Mesendoderm (in vitro differentiated cells): ENCODE measurements at regions not wholly inside any gene's neighbourhood (a gene's known extent, or its start where the extent isn't known, plus 50 kb on each side); places are given as distances from the start of the nearest gene placed in this dataset.

ENCODE experiments used
- DNase-seq: peaks from one replicate; pipeline ENCODE4 v3.0.0; 2013
- H2AK5ac ChIP-seq: 2 replicates; pipeline ENCODE4 v1.6.1; 2013; ENCODE audit warnings: low read length, inconsistent platforms
- H2BK120ac ChIP-seq: 2 replicates; pipeline ENCODE4 v1.6.1; 2013; ENCODE audit warnings: low read depth, mild to moderate bottlenecking, low read length, moderate library complexity, mixed read lengths
- H2BK15ac ChIP-seq: replicated peaks from 2 replicates; pipeline ENCODE4 v1.6.1; 2013; ENCODE audit warnings: low read depth, mild to moderate bottlenecking, moderate library complexity
- H2BK5ac ChIP-seq: 2 replicates; pipeline ENCODE4 v1.6.1; 2013; ENCODE audit warnings: low read length, inconsistent platforms
- H3K18ac ChIP-seq: 2 replicates; pipeline ENCODE4 v1.6.1; 2013; ENCODE audit warnings: mild to moderate bottlenecking, low read length, mixed read lengths
- H3K23ac ChIP-seq: one replicate; pipeline ENCODE4 v1.6.1; 2013; ENCODE audit warnings: low read length
- H3K27ac ChIP-seq: 2 replicates; pipeline ENCODE4 v1.5.1; 2013; ENCODE audit warnings: low read depth, mild to moderate bottlenecking, inconsistent platforms, low read length, moderate library complexity
- H3K27me3 ChIP-seq: 2 replicates; pipeline ENCODE4 v1.6.1; 2013; ENCODE audit warnings: low read length, control low read depth, mild to moderate bottlenecking, inconsistent platforms; ENCODE audit not compliant: insufficient read depth, poor library complexity
- H3K36me3 ChIP-seq: 2 replicates; pipeline ENCODE4 v1.6.1; 2013; ENCODE audit warnings: low read length, inconsistent platforms; ENCODE audit not compliant: control insufficient read depth, insufficient read depth
- H3K4ac ChIP-seq: one replicate; pipeline ENCODE4 v1.6.1; 2013; ENCODE audit warnings: low read depth, mild to moderate bottlenecking, low read length, moderate library complexity
- H3K4me1 ChIP-seq: 2 replicates; pipeline ENCODE4 v1.6.1; 2013; ENCODE audit warnings: low read depth, low read length, inconsistent platforms; ENCODE audit not compliant: control insufficient read depth
- H3K4me2 ChIP-seq: 2 replicates; pipeline ENCODE4 v1.6.1; 2013; ENCODE audit warnings: low read length
- H3K4me3 ChIP-seq: 2 replicates; pipeline ENCODE4 v1.5.1; 2013; ENCODE audit warnings: mild to moderate bottlenecking, low read length
- H3K56ac ChIP-seq: one replicate; pipeline ENCODE4 v1.6.1; 2013; ENCODE audit warnings: low read length
- H3K79me1 ChIP-seq: 2 replicates; pipeline ENCODE4 v1.6.1; 2013; ENCODE audit warnings: low read length, inconsistent platforms
- H3K79me2 ChIP-seq: 2 replicates; pipeline ENCODE4 v1.6.1; 2013; ENCODE audit warnings: mild to moderate bottlenecking, low read length; ENCODE audit not compliant: control insufficient read depth, insufficient read depth
- H3K9ac ChIP-seq: 2 replicates; pipeline ENCODE4 v1.6.1; 2013; ENCODE audit warnings: low read length, inconsistent platforms
- H4K5ac ChIP-seq: one replicate; pipeline ENCODE4 v1.6.1; 2013; ENCODE audit warnings: low read length
- H4K8ac ChIP-seq: one replicate; pipeline ENCODE4 v1.6.1; 2013; ENCODE audit warnings: low read depth, mild to moderate bottlenecking, control low read depth, low read length, moderate library complexity
- WGBS: extraction: QIAGEN DNeasy Blood & Tissue Kit; methylation state at CpG from one replicate; pipeline ENCODE4 v1.1.7; 2013; ENCODE audit warnings: low lambda C conversion rate, missing lambda C conversion rate; ENCODE audit not compliant: insufficient coverage; ENCODE audit errors: extremely low coverage; 5-methylcytosine and 5-hydroxymethylcytosine counted together

DNA sequence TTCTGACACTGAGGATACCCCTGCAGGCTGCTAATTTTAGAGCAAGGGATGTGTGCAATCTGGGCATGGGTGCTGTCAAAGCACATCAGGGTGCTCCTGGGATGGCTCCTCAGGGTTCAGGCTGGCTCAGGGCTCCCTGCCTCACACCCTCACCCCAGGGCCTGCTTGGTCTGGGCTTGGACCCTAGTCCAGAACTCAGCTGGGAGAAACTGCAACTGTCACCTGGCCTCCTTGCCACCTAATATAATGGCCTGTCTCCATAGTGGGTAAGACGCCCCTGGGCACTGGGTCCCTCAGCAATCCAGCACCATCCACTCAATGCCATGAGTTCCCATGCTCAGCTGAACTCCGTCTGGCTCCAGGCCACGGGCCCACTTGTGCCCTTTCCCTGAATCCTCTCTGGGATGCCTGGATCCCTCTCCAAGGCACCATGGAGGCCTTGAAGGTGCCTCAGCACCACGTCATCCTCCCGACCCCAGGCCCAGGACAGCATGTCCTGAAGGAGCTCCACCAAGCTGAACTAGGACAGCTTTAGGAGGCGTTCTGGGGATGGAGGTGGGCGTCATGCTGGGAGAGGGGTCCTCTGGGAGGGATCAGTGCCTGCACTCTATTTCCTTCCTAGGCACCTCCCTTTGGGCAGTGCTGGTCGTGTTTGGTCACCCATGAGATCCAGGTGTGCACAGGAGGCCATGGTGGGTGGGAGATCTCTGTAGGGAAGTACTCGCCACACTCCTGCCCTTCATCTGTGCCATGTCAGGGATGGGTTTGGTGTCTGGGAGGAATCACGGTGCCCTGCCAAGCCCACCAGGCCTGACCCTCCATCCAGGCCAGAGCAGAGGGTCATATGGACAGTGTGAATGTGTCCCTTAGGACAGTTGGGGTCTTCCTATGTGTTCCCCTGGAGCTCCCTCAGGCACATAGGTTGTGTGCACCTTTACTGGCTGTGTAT, 1688.4 kb downstream of the TP53TG3F start:
- H3K56ac ChIP-seq = no peak overlapping the region
- H3K4me1 ChIP-seq = no peaks in the 10 kb centered on the region
- no peak overlapping the region for H2BK120ac ChIP-seq
- no peak overlapping the region for H3K18ac ChIP-seq
- no peaks in the 10 kb centered on the region for H3K79me2 ChIP-seq
- H3K79me1 ChIP-seq = no peaks in the 10 kb centered on the region
- no peak overlapping the region for H4K5ac ChIP-seq
- no peak overlapping the region for H3K23ac ChIP-seq
- H3K27me3 ChIP-seq = no peaks in the 10 kb centered on the region
- no peak overlapping the region for H3K4me3 ChIP-seq
- no peak overlapping the region for H3K4ac ChIP-seq
- H2BK15ac ChIP-seq = no peak overlapping the region
- H3K36me3 ChIP-seq = no peaks in the 10 kb centered on the region
- H2BK5ac ChIP-seq = no peak overlapping the region
- no peak overlapping the region for H3K9ac ChIP-seq
- no peak overlapping the region for H3K4me2 ChIP-seq
- no peak for DNase-seq
- H2AK5ac ChIP-seq = no peak overlapping the region
- H3K27ac ChIP-seq = no peak overlapping the region
- no CpG with 5 or more reads among the region's 10 CpGs for WGBS
- no peak overlapping the region for H4K8ac ChIP-seq

DNA sequence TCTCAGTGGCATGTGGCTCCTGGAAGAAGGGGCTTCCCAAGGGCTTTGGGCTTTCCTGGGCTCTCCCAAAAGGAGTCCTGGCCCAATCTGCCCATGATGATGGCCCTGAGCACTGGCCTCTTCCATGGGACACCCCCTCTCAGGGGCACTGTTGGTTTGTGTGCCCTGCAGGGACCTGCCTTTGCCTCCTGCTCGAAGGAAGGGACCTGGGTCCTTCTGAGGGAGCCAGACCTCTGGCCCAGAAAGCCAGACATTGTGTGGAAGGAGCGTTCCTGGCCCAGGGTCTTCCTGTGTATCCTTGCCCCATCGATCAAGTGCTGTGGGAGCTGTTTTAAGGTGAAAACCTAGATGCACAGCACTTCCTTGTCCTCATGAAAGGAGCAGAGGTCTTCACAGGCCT, 1689.3 kb downstream of the TP53TG3F start:
- H3K27me3 ChIP-seq = no peaks in the 10 kb centered on the region
- no peak overlapping the region for H4K8ac ChIP-seq
- no peak overlapping the region for H2AK5ac ChIP-seq
- H3K36me3 ChIP-seq = no peaks in the 10 kb centered on the region
- H3K79me1 ChIP-seq = no peaks in the 10 kb centered on the region
- no peak overlapping the region for H3K27ac ChIP-seq
- no peak overlapping the region for H3K4me3 ChIP-seq
- no peaks in the 10 kb centered on the region for H3K79me2 ChIP-seq
- no peak overlapping the region for H2BK5ac ChIP-seq
- no peak overlapping the region for H4K5ac ChIP-seq
- no peak overlapping the region for H3K18ac ChIP-seq
- no peak for DNase-seq
- no peak overlapping the region for H3K56ac ChIP-seq
- no peak overlapping the region for H3K9ac ChIP-seq
- no peak overlapping the region for H3K4me2 ChIP-seq
- H3K4me1 ChIP-seq = no peaks in the 10 kb centered on the region
- no peak overlapping the region for H2BK15ac ChIP-seq
- WGBS = no CpG with 5 or more reads among the region's 3 CpGs
- no peak overlapping the region for H3K4ac ChIP-seq
- no peak overlapping the region for H3K23ac ChIP-seq
- no peak overlapping the region for H2BK120ac ChIP-seq

DNA sequence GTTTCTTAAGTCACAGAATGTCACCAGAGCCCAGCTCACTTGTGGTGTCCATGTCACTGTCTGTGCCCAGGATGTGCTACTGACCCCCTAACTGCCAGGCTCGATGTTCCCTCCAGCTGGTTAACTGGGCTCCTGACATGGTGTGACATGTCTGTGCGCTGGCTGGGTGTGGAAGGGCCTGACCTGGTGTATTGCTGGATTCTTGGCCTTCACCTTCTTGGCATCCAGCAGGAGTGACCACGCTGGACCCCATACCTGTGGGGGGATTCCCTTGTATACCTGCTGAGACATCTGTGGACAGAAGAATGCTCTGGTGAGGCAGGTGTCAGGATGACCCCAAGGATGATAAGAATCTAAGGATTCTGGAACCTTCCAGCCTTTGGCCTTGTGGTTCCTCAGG, 1690.1 kb downstream of the TP53TG3F start:
- H2AK5ac ChIP-seq = no peak overlapping the region
- H2BK120ac ChIP-seq = no peak overlapping the region
- H3K4me2 ChIP-seq = no peak overlapping the region
- H4K8ac ChIP-seq = no peak overlapping the region
- no peaks in the 10 kb centered on the region for H3K4me1 ChIP-seq
- H3K27ac ChIP-seq = no peak overlapping the region
- no peak overlapping the region for H3K23ac ChIP-seq
- H2BK15ac ChIP-seq = no peak overlapping the region
- whole genome bisulfite sequencing = no CpG with 5 or more reads among the region's 3 CpGs
- H3K18ac ChIP-seq = no peak overlapping the region
- no peak overlapping the region for H2BK5ac ChIP-seq
- no peak overlapping the region for H3K4me3 ChIP-seq
- H3K27me3 ChIP-seq = no peaks in the 10 kb centered on the region
- no peak overlapping the region for H3K56ac ChIP-seq
- no peaks in the 10 kb centered on the region for H3K79me1 ChIP-seq
- H3K79me2 ChIP-seq = no peaks in the 10 kb centered on the region
- H3K4ac ChIP-seq = no peak overlapping the region
- no peak overlapping the region for H4K5ac ChIP-seq
- no peak overlapping the region for H3K9ac ChIP-seq
- H3K36me3 ChIP-seq = no peaks in the 10 kb centered on the region
- no peak for DNase-seq

DNA sequence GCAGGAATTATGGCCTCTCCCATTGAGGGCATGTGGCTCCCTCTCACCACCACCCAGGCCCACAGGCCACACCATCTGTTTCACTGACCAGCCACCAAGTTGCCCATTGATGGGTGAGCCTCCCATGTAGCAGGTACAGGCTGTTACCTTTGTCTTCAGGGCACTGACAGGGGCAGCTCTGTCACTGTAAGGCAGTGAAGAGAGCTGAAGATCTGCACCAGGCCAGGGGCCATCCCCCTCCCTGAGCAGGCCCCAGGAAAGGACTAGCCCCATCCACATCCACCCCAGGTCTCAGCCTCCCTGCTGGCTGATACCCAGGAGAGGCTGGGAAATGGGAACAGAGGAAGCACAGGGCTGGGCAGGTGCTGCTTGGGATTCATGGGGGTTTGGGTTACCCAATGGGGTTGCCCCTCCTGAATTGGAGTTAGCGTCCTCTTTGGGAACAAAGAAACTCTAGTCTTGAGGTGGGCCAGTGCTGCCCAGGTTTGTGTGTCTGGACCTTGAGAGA, 1691.4 kb downstream of the TP53TG3F start:
- Histone ChIP-seq H4K8ac (no peak overlapping the region), H2BK5ac (no peak overlapping the region), H3K79me1 (no peaks in the 10 kb centered on the region), H3K18ac (no peak overlapping the region), H3K36me3 (no peaks in the 10 kb centered on the region), H4K5ac (no peak overlapping the region), H3K4me1 (no peaks in the 10 kb centered on the region), H2BK15ac (no peak overlapping the region), H3K27me3 (no peaks in the 10 kb centered on the region), H3K79me2 (no peaks in the 10 kb centered on the region), H3K4me3 (no peak overlapping the region), H3K56ac (no peak overlapping the region), H2BK120ac (no peak overlapping the region), H3K27ac (no peak overlapping the region), H3K4me2 (no peak overlapping the region), H3K23ac (no peak overlapping the region), H2AK5ac (no peak overlapping the region), H3K4ac (no peak overlapping the region), H3K9ac (no peak overlapping the region)
- WGBS = no CpG with 5 or more reads among the region's 1 CpG
- DNase-seq = no peak

DNA sequence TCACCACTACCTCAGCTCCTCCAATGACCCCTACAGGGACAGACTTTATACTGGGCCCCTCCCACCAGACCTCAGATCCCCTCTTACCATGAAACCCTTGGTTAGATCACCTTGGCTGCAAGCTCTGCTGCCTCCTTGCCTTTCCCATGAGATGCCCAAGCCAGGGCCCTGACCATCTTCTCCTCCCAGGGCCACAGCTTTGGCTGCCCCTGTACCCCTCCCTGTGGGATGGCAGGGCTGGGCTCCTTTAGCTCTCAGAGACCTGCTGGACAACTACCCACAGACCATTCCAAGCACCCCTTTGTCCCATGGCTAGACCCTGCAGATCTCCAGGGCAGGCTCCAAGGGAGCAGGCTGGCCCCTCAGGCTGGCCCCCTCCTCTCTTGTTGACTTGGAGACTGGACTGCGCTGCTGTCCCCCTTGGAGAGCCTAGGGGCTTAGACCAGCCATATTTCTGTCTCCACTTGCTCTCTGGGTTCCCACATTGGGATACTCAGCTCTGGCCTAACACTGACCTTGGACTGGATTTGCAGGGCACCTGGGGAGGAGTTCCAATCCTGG, 1692.7 kb downstream of the TP53TG3F start:
- H3K23ac ChIP-seq = no peak overlapping the region
- H2AK5ac ChIP-seq = no peak overlapping the region
- no peaks in the 10 kb centered on the region for H3K79me1 ChIP-seq
- no peak overlapping the region for H3K9ac ChIP-seq
- H3K27me3 ChIP-seq = no peaks in the 10 kb centered on the region
- H2BK15ac ChIP-seq = no peak overlapping the region
- no peak overlapping the region for H3K4me2 ChIP-seq
- no peaks in the 10 kb centered on the region for H3K79me2 ChIP-seq
- no peak overlapping the region for H3K56ac ChIP-seq
- no CpG with 5 or more reads among the region's 1 CpG for WGBS
- no peak overlapping the region for H3K18ac ChIP-seq
- H2BK5ac ChIP-seq = no peak overlapping the region
- H4K8ac ChIP-seq = no peak overlapping the region
- DNase-seq = no peak
- H3K4me3 ChIP-seq = no peak overlapping the region
- no peak overlapping the region for H3K27ac ChIP-seq
- H3K4ac ChIP-seq = no peak overlapping the region
- H4K5ac ChIP-seq = no peak overlapping the region
- H2BK120ac ChIP-seq = no peak overlapping the region
- H3K4me1 ChIP-seq = no peaks in the 10 kb centered on the region
- H3K36me3 ChIP-seq = no peaks in the 10 kb centered on the region
